Right cardiac atrium (tissue), 5 donors: ENCODE measurements at regions not wholly inside any gene's neighbourhood (a gene's known extent, or its start where the extent isn't known, plus 50 kb on each side); places are given as distances from the start of the nearest gene placed in this dataset.

Source experiments
- ATAC-seq, 2 donors: fragments of 200-7000 bp; cut with Tn5 transposase; one replicate each; pipeline versions ENCODE4 v1.8.0 to v1.9.1; 2020; ENCODE audit warnings: moderate library complexity in 2 of 2, mild to moderate bottlenecking in 1 of 2
- DNase-seq, 3 donors: peaks; one replicate each; pipeline ENCODE4 v3.0.0-alpha.2; 2020
- H3K27ac ChIP-seq: one replicate; pipeline ENCODE4 v1.5.1; 2013; ENCODE audit warnings: mild to moderate bottlenecking, low read length, control low read depth, moderate library complexity
- H3K27me3 ChIP-seq: one replicate; pipeline ENCODE4 v1.6.1; 2013; ENCODE audit not compliant: control insufficient read depth, insufficient read depth
- H3K4me1 ChIP-seq: one replicate; pipeline ENCODE4 v1.6.1; 2013; ENCODE audit warnings: low read length; ENCODE audit not compliant: control insufficient read depth, insufficient read depth
- H3K4me3 ChIP-seq: one replicate; pipeline ENCODE4 v1.5.1; 2013; ENCODE audit warnings: low read length, control low read depth
- H3K9me3 ChIP-seq: one replicate; pipeline ENCODE4 v1.6.1; 2013; ENCODE audit warnings: low read length; ENCODE audit not compliant: control insufficient read depth
- whole genome bisulfite sequencing: extraction: QIAGEN DNeasy Blood & Tissue Kit; methylation state at CpG from one replicate; pipeline ENCODE4 v1.1.7; 2013; 5-methylcytosine and 5-hydroxymethylcytosine counted together
- intact Hi-C, 4 donors: fragments of 100-400 bp; cut with DNase I; formaldehyde crosslinking; loops; one replicate each; pipeline versions ENCODE4 v1.11.0 to v1.14.0; 2022 to 2023
- donor health status: healthy with polysubstance abuse.
- donor health status: DM: no; HTN: yes; CAD: no.
- donor health status: DM: no; HTN: no; CAD: no.
- donor health status: DM: no; HTN: yes; CAD: no; lungs with severe emphysema.
- donor health status: DM: yes; HTN: yes; CAD: no.

DNA sequence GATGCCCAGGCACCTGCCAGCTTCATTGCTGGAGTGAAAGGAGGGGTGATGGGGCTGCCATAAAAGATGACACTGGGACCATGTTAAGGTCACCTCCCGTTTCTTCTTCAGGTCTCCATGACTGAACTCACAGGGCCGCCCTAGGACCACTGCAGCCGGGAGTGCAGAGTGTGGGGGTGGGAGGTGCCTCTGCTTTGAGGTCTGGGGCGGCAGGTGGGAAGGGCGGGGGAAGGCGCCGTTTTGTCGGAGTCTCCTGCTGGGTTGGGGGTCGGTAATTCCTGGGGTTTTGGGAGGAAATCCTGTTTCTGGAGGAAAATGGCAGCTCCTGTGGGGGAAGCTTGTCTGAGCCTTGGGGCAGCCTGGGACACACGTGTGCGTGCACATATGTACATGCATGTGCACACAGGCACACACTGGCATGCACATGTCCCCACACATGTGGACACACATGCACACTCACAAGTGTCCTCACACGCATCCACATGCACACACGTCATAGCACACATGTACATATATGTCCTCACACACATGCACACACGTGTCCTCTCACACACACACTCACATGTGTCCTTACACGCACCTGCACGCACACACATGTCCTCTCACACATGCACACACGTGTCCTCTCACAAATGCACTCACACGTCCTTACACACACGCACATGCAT lies 990.9 kb downstream of the BRD1 start:
- Histone ChIP-seq H3K4me3 (no peak overlapping the region), H3K4me1 (no peaks in the 10 kb centered on the region), H3K27ac (no peak overlapping the region), H3K9me3 (no peaks in the 10 kb centered on the region), H3K27me3 (no peaks in the 10 kb centered on the region)
- 83% methylated on average over 19 of the region's 19 CpGs for WGBS
- ATAC-seq (no peak), DNase-seq (no peak)
- intact Hi-C loops: no loop called here

DNA sequence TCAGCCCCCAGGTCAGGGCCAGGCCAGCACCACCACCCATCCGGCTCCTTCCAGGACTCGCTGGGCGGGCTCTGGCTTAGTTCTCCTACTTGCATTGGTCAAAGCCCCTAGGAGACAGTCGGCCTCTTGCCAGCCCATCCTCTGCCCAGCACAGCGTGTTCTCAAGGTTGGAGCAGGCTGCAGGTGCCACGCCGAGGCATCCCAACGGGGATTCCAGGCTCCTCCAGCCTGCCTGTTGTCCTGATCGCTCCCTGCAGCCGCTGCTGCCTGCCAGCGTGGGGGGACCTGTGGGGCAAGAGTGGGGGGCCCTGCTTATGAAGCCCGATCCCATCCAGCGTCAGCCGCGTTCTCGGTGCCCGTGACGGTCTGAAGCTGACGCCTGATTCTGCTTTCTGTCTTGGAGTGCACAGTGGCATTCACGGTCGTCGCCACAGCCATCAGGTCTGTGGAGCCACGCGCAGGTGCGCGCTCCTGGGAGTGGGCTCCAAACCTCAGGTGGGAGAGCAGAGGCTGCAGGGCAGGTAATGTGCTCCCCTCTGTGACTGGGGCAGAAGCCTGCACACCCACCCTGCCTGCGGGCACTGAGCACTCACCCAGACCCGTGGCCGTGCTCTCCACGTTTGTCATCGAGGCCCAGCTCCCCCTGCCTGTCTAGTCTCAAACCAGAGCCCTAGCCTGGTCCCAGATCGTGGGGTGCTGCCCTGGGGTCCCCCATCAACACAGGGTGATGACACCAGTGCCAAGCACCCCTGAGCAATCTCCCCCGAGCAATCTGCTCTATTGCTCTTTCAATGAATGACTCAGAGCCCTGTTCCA lies 991.6 kb downstream of the BRD1 start:
- DNase-seq: no peak
- no peak for ATAC-seq
- H3K4me1 ChIP-seq: no peaks in the 10 kb centered on the region
- H3K9me3 ChIP-seq: no peaks in the 10 kb centered on the region
- no peaks in the 10 kb centered on the region for H3K27me3 ChIP-seq
- 86% methylated on average over 33 of the region's 33 CpGs for WGBS
- no peak overlapping the region for H3K27ac ChIP-seq
- H3K4me3 ChIP-seq: no peak overlapping the region
- intact Hi-C loops: no loop called here

DNA sequence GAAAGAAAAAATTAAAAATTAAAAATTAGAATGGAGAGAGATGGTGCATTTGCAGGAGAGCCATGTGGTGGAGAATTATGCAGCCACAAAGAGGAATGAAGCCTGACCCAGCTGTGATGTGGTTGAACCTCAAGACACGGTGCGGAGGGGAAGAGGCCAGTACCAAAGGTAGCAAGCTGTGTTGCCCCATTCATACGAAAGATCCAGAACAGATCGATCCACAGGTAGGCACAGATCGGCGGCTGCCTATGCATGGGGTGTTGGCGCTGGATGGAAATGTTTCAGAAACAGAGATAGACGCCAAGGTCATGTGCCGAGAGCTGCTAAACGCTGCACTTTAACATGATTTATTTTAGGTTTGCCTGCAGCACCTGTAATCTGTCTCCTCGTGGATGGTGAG lies 992.3 kb downstream of the BRD1 start:
- no peaks in the 10 kb centered on the region for H3K9me3 ChIP-seq
- 92% methylated on average over 11 of the region's 11 CpGs for WGBS
- H3K4me1 ChIP-seq: no peaks in the 10 kb centered on the region
- no peaks in the 10 kb centered on the region for H3K27me3 ChIP-seq
- H3K27ac ChIP-seq: no peak overlapping the region
- no peak for ATAC-seq
- DNase-seq: no peak
- intact Hi-C loops: no loop called here
- H3K4me3 ChIP-seq: no peak overlapping the region

DNA sequence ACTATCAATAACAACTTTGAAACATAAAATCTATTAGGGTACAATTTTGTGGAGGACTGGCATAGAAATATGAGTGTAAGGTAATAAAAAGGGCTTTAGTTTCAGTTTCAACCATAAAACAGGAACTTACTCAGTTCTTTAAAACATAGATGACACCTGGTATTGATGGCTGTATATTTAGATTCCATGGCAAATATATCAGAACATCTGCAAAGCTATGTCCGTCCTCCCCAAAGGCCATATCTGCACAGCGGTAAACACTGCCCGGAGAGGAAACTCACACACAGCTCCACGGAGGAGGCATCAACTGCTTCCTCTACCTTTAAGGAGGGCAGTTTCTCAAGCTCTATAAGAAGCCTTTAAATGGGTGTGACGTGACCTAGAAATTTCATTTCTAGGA lies 993.3 kb downstream of the BRD1 start:
- H3K4me3 ChIP-seq: no peak overlapping the region
- DNase-seq (no peak), ATAC-seq (no peak)
- H3K27me3 ChIP-seq: no peaks in the 10 kb centered on the region
- H3K27ac ChIP-seq: no peak overlapping the region
- no peaks in the 10 kb centered on the region for H3K9me3 ChIP-seq
- no peaks in the 10 kb centered on the region for H3K4me1 ChIP-seq
- WGBS: 61% methylated on average over 5 of the region's 5 CpGs
- intact Hi-C loops: no loop called here

DNA sequence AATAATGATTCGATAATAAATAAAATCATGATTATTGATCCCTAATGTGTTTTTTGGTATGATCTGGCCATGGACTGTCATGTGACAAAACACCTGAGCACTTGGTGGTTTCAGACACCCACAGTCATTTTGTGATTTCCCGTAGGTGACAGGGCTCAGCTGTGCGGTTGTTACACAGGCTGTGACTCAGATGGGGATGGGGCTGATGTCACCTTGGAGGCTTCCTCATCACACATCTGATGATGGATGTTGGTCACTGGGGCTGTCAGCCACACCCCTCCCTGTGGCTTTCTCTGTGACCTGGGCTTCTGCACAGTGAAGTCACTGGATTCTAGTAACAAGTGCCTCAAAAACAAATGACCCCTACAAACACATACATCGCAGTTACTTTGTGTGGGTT lies 995.1 kb downstream of the BRD1 start:
- ATAC-seq: no peak
- WGBS: 93% methylated on average over 4 of the region's 4 CpGs
- no peak for DNase-seq
- H3K4me1 ChIP-seq: no peaks in the 10 kb centered on the region
- no peak overlapping the region for H3K27ac ChIP-seq
- intact Hi-C loops: no loop called here
- no peaks in the 10 kb centered on the region for H3K27me3 ChIP-seq
- H3K9me3 ChIP-seq: no peaks in the 10 kb centered on the region
- H3K4me3 ChIP-seq: no peak overlapping the region

DNA sequence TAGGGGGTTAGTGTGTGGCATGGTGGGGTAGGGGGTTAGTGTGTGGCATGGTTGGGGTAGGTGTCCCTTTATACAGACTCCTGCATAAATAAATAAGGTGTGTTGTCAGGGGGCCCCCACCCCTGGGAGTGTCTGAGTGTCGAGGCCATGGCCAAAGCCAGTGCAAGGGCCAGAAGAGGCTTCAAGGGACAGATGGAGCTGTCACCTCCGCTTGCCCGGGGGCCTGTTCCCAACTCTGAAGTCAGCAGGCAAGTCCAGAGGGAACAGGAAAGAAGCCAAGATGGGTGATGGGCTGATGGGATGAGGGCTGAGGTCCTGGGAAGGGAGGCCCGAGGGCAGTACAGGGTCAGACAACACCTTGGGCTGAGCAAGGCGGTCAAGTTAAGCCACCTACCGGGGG lies 997.8 kb downstream of the BRD1 start:
- no peak for ATAC-seq

DNA sequence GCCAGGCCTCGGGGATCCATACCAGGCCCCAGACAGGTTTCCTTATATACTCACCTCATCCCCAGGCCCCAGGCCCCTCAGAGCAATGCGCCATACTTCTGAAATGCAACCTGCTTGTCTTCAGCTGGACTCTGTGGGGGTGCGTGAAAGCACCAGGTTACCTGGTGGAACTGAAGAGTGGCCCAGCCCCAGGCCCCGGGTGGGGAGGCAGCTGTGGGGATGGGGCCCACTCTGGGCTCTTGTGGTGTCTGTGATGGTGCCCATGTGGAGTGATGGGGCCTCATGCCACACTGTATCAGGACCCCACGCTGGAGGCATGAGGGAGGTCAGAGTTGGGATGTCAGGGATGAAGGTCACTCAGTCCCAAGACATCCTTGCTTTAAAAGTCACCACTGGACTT lies 999.0 kb downstream of the BRD1 start:
- Histone ChIP-seq H3K9me3 (no peaks in the 10 kb centered on the region), H3K27me3 (no peaks in the 10 kb centered on the region), H3K4me1 (no peaks in the 10 kb centered on the region), H3K4me3 (no peak overlapping the region), H3K27ac (no peak overlapping the region)
- DNase-seq (no peak), ATAC-seq (no peak)
- intact Hi-C loops: no loop called here
- 79% methylated on average over 5 of the region's 5 CpGs for WGBS

More for the DNA sequence above, 997.8 kb downstream of the BRD1 start:
- Histone ChIP-seq H3K27me3 (no peaks in the 10 kb centered on the region), H3K4me1 (no peaks in the 10 kb centered on the region), H3K9me3 (no peaks in the 10 kb centered on the region), H3K27ac (no peak overlapping the region), H3K4me3 (no peak overlapping the region)
- intact Hi-C loops: no loop called here
- WGBS: 84% methylated on average over 6 of the region's 6 CpGs
- DNase-seq: no peak

DNA sequence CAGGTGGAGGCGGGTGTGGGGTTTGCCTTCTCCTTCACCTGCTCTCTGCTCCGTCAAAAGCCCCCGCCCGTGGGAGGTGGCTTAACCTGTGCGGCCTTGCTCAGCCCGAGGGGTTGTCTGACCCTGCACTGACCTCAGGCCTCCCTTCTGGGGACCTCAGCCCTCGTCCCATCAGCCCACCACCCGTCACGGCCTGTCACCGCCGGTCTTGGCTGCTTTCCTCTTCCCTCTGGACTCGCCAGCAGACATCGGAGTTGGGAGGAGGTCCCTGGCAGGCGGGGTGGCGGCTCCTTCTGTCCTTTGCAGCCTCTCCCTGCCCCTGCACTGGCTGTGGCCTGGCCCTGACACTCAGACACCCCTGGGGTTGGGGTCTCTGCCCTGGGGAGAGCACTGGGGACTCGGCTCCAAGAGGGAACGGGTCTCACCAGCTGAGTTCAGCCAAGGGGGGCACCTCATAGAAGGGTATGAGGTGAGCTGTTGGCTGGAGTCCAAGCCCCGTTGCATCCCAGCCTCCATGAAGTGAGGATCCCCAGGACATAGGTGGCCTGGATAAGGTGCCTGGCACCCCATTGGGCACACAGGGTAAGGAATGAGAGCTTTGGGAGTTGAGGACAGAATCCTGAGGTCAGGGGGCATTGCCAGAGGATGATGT lies 999.6 kb downstream of the BRD1 start:
- Histone ChIP-seq H3K27ac (no peak overlapping the region), H3K9me3 (no peaks in the 10 kb centered on the region), H3K27me3 (no peaks in the 10 kb centered on the region), H3K4me1 (no peaks in the 10 kb centered on the region), H3K4me3 (no peak overlapping the region)
- WGBS: 51% methylated on average over 18 of the region's 18 CpGs
- intact Hi-C loops: no loop called here
- DNase-seq (no peak), ATAC-seq (no peak)

DNA sequence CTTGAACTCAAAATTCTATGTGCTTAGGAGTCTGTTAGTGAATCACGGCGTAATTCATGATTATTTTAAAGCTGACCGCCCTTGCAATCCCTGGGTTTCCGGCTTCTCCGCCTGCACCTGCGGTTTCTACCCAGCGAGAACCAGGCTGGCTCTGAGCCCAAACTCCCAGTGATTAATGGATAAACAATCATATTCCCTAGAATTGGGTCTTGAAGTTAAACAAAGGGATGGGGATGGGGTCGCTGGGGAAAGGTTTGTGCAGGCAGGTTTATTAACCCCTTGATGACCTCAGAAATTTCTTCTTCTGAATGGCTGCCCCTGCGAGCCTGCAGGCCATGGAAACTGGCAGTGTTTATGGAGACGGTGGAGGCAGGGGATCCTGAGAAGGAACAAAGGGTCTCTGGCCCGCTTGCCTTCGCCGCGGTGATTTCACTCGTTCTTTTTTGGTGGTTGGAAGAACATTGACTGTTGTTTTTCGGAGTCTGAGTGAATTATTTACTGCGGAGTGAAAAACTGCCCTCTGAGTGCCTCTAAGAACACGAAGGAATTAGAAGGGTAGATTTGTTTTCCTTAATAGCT lies 1000.3 kb downstream of the BRD1 start:
- no peak for ATAC-seq
- WGBS: 72% methylated on average over 18 of the region's 18 CpGs
- no peak for DNase-seq
- Histone ChIP-seq H3K9me3 (no peaks in the 10 kb centered on the region), H3K27ac (no peak overlapping the region), H3K4me3 (no peak overlapping the region), H3K4me1 (no peaks in the 10 kb centered on the region), H3K27me3 (no peaks in the 10 kb centered on the region)
- intact Hi-C loops: no loop called here

DNA sequence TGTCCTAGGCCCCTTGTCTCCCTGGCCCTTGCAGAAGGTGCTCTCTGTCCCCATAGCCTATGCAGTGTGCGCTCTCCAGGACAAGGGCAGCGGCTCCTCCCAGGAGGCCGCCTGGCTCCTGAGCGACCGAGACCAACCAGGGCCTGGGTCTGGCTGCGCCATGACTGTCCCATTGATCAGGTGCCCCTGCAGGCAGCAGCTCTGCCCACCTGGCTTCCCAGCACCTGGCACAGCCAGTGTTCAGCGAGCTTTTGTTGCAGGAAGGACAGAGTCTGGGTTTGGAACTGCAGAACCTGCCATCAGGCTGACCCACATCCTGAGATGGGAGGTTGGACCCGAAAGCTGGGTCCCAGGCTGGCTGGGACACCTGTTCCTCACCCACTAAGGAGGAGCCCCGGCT lies 1001.1 kb downstream of the BRD1 start:
- no peaks in the 10 kb centered on the region for H3K4me1 ChIP-seq
- no peak overlapping the region for H3K4me3 ChIP-seq
- no peaks in the 10 kb centered on the region for H3K9me3 ChIP-seq
- DNase-seq (no peak), ATAC-seq (no peak)
- intact Hi-C loops: no loop called here
- WGBS: 91% methylated on average over 9 of the region's 9 CpGs
- no peaks in the 10 kb centered on the region for H3K27me3 ChIP-seq
- no peak overlapping the region for H3K27ac ChIP-seq
